OCI-LY7 (cell line): ENCODE measurements at regions not wholly inside any gene's neighbourhood (a gene's known extent, or its start where the extent isn't known, plus 50 kb on each side); places are given as distances from the start of the nearest gene placed in this dataset.

Experiments used
- EZH2phosphoT487 ChIP-seq: fragments of 200-600 bp; sonication (generic); IDR thresholded peaks from 2 replicates; pipeline ENCODE4 v1.6.1; 2018; ENCODE audit warnings: low read depth, borderline replicate concordance, mild to moderate bottlenecking, mixed run types, antibody characterized with exemption, low read length, moderate library complexity, mixed read lengths
- TF ChIP-seq, protein P1 (sequence below): fragments of 200-600 bp; sonication (generic); conservative IDR thresholded peaks from 2 replicates; pipeline ENCODE4 v1.5.1; 2014; ENCODE audit warnings: mild to moderate bottlenecking, antibody characterized with exemption, low read length, moderate library complexity, mixed read lengths

GRCh38 chr14:32019276-32019675 lies 57.8 kb upstream of the ARHGAP5 start:
- TF ChIP-seq, protein P1, sequence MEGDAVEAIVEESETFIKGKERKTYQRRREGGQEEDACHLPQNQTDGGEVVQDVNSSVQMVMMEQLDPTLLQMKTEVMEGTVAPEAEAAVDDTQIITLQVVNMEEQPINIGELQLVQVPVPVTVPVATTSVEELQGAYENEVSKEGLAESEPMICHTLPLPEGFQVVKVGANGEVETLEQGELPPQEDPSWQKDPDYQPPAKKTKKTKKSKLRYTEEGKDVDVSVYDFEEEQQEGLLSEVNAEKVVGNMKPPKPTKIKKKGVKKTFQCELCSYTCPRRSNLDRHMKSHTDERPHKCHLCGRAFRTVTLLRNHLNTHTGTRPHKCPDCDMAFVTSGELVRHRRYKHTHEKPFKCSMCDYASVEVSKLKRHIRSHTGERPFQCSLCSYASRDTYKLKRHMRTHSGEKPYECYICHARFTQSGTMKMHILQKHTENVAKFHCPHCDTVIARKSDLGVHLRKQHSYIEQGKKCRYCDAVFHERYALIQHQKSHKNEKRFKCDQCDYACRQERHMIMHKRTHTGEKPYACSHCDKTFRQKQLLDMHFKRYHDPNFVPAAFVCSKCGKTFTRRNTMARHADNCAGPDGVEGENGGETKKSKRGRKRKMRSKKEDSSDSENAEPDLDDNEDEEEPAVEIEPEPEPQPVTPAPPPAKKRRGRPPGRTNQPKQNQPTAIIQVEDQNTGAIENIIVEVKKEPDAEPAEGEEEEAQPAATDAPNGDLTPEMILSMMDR = no peak
- no peak for TF ChIP-seq EZH2phosphoT487
